Brain microvascular endothelial cell (primary cell): ENCODE measurements at regions not wholly inside any gene's neighbourhood (a gene's known extent, or its start where the extent isn't known, plus 50 kb on each side); places are given as distances from the start of the nearest gene placed in this dataset.
"Not testable (repeated sequence)": the region's sequence is repeated elsewhere in the genome, so short reads cannot be mapped to it uniquely, and the experiment has no call there.

Source experiments
- DNase-seq: peaks from one replicate; pipeline ENCODE4 v3.0.0-alpha.2; 2020
- H3K27ac ChIP-seq: fragments of 250-450 bp; sonication (Bioruptor Pico); 2 replicates; pipeline ENCODE4 v1.5.1; 2020; ENCODE audit warnings: mild to moderate bottlenecking, moderate library complexity
- H3K27me3 ChIP-seq: fragments of 250-450 bp; sonication (Bioruptor Pico); replicated peaks from 2 replicates; pipeline ENCODE4 v1.5.1; 2020; ENCODE audit warnings: mild to moderate bottlenecking
- H3K36me3 ChIP-seq: fragments of 250-450 bp; sonication (Bioruptor Pico); replicated peaks from 2 replicates; pipeline ENCODE4 v1.5.1; 2020; ENCODE audit warnings: mild to moderate bottlenecking
- H3K4me3 ChIP-seq: 2 replicates; pipeline ENCODE4 v1.5.1; 2011; ENCODE audit warnings: low read depth, mild to moderate bottlenecking, control low read depth, low read length, moderate library complexity
- CTCF ChIP-seq: IDR thresholded peaks from 2 replicates; pipeline ENCODE4 v1.5.1; 2011; ENCODE audit warnings: low read depth, mild to moderate bottlenecking, moderate library complexity, low read length, control low read depth, inconsistent platforms; ENCODE audit errors: missing control alignments
- in situ Hi-C: cut with HindIII; loops from 2 replicates; pipeline ENCODE4 v1.10.0; 2017; ENCODE audit warnings: low sequenced_read_pairs, low pct_ligation_motif_present

- no peak for DNase-seq
- TF ChIP-seq CTCF, result no peak
- H3K36me3 ChIP-seq, result no peaks in the 10 kb centered on the region
- H3K27me3 ChIP-seq, result no peaks in the 10 kb centered on the region
- no peak overlapping the region for H3K4me3 ChIP-seq
- H3K27ac ChIP-seq, result no peak overlapping the region
- in situ Hi-C loops, result no loop called here
Observed at GRCh38 chr4:134126000-134126560, 75.5 kb downstream of the PABPC4L start.

- no peak for DNase-seq
- Histone ChIP-seq H3K27me3 (no peaks in the 10 kb centered on the region), H3K27ac (no peak overlapping the region), H3K4me3 (no peak overlapping the region), H3K36me3 (no peaks in the 10 kb centered on the region)
- no peak for TF ChIP-seq CTCF
- in situ Hi-C loops, result no loop called here
Observed at GRCh38 chr4:134122903-134123302, 78.7 kb downstream of the PABPC4L start.

- no peak for DNase-seq
- in situ Hi-C loops, result no loop called here
- H3K36me3 ChIP-seq, result no peaks in the 10 kb centered on the region
Observed at GRCh38 chr4:134117392-134118183, 84.0 kb downstream of the PABPC4L start.

GRCh38 chr4:134089885-134090284, 111.7 kb downstream of the PABPC4L start:
- DNase-seq, result no peak
- Histone ChIP-seq H3K36me3 (no peaks in the 10 kb centered on the region), H3K27me3 (no peaks in the 10 kb centered on the region), H3K27ac (no peak overlapping the region), H3K4me3 (no peak overlapping the region)
- no peak for TF ChIP-seq CTCF
- in situ Hi-C loops, result no loop called here

More at GRCh38 chr4:134117392-134118183, 84.0 kb downstream of the PABPC4L start:
- no peak for TF ChIP-seq CTCF
- Histone ChIP-seq H3K27me3 (no peaks in the 10 kb centered on the region), H3K27ac (no peak overlapping the region), H3K4me3 (no peak overlapping the region)

- TF ChIP-seq CTCF, result no peak
- no peak for DNase-seq
- in situ Hi-C loops, result no loop called here
- no peaks in the 10 kb centered on the region for H3K27me3 ChIP-seq
- H3K36me3 ChIP-seq, result no peaks in the 10 kb centered on the region
- no peak overlapping the region for H3K4me3 ChIP-seq
- no peak overlapping the region for H3K27ac ChIP-seq
Observed at GRCh38 chr4:134085496-134085895, 116.1 kb downstream of the PABPC4L start.

- in situ Hi-C loops, H3K36me3 ChIP-seq, H3K4me3 ChIP-seq, H3K27ac ChIP-seq, DNase-seq, H3K27me3 ChIP-seq: not testable (repeated sequence)
Observed at GRCh38 chr4:134079085-134079484, 122.5 kb downstream of the PABPC4L start.
